Upper lobe of right lung (tissue), 1 donor: ENCODE measurements at regions not wholly inside any gene's neighbourhood (a gene's known extent, or its start where the extent isn't known, plus 50 kb on each side); places are given as distances from the start of the nearest gene placed in this dataset.
"Not testable (repeated sequence)": the region's sequence is repeated elsewhere in the genome, so short reads cannot be mapped to it uniquely, and the experiment has no call there.

Source experiments
- ATAC-seq: fragments of 200-7000 bp; cut with Tn5 transposase; one replicate; pipeline ENCODE4 v1.9.1; 2020; ENCODE audit warnings: mild to moderate bottlenecking, moderate library complexity
- DNase-seq: peaks from one replicate; pipeline ENCODE4 v3.0.0-alpha.2; 2020
- H3K27ac ChIP-seq: fragments of 200-600 bp; one replicate; pipeline ENCODE4 v1.8.0; 2022
- H3K27me3 ChIP-seq: fragments of 200-600 bp; one replicate; pipeline ENCODE4 v1.8.0; 2022; ENCODE audit warnings: mild to moderate bottlenecking
- H3K36me3 ChIP-seq: fragments of 200-600 bp; one replicate; pipeline ENCODE4 v1.8.0; 2022
- H3K4me1 ChIP-seq: fragments of 200-600 bp; one replicate; pipeline ENCODE4 v1.8.0; 2022
- H3K4me3 ChIP-seq: fragments of 200-600 bp; one replicate; pipeline ENCODE4 v1.8.0; 2022; ENCODE audit warnings: mild to moderate bottlenecking
- H3K9me3 ChIP-seq: fragments of 200-600 bp; one replicate; pipeline ENCODE4 v1.8.0; 2022
- CTCF ChIP-seq: fragments of 200-600 bp; IDR thresholded peaks from one replicate; pipeline ENCODE4 v1.8.0; 2022; ENCODE audit warnings: antibody characterized with exemption
- intact Hi-C: fragments of 100-400 bp; cut with DNase I; formaldehyde crosslinking; loops from one replicate; pipeline ENCODE4 v1.11.0; 2022
- donor health status: DM: no; HTN: yes; CAD: no; lungs with severe emphysema.

DNA sequence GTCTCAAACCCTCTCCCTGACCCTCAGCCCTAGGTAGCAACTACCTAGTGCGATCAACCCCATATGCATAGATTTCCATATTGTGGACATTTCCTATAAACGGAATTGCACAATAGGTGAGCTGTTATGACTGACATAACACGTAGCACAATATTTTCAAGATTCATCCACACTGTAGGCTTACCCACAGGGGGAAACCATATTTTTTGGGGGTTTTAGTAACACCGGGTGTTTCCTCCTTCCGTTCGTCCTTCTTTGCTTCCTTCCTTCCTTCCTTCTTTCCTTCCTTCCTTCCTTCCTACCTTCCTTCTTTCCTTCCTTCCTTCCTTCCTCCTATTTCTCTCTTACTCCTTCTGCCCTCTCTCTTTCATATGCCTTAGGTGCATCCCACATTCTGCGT lies 524.2 kb downstream of the CWH43 start:
- H3K27ac ChIP-seq, H3K9me3 ChIP-seq, H3K27me3 ChIP-seq, H3K4me3 ChIP-seq, H3K4me1 ChIP-seq, ATAC-seq, H3K36me3 ChIP-seq, DNase-seq, intact Hi-C loops: not testable (repeated sequence)

DNA sequence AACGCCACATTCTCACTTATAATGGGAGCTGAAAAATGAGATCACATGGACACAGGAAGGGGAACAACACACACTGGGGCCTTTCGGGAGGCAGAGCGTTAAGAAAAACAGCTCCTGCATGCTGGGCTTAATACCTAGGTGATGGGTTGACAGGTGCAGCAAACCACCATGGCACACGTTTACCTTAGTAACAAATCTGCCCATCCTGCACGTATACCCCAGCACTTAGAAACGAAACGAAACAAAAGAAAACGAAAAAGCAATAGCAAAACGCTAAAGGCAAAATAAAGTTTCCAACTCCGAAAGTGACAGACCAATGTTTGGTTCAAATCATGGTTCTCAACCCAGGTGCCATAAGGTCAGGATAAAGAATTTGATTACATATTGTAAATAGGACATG lies 525.3 kb downstream of the CWH43 start:
- H3K4me3 ChIP-seq, H3K27ac ChIP-seq, ATAC-seq, H3K27me3 ChIP-seq, H3K4me1 ChIP-seq, H3K36me3 ChIP-seq, intact Hi-C loops, H3K9me3 ChIP-seq: not testable (repeated sequence)
- peak; percentile 57 for DNase-seq

GRCh38 chr4:49511881-49512491 lies 525.9 kb downstream of the CWH43 start:
- intact Hi-C loops, H3K4me3 ChIP-seq, H3K9me3 ChIP-seq, H3K27me3 ChIP-seq, H3K36me3 ChIP-seq, ATAC-seq, H3K27ac ChIP-seq, H3K4me1 ChIP-seq: not testable (repeated sequence)
- peak; percentile 67 for DNase-seq

DNA sequence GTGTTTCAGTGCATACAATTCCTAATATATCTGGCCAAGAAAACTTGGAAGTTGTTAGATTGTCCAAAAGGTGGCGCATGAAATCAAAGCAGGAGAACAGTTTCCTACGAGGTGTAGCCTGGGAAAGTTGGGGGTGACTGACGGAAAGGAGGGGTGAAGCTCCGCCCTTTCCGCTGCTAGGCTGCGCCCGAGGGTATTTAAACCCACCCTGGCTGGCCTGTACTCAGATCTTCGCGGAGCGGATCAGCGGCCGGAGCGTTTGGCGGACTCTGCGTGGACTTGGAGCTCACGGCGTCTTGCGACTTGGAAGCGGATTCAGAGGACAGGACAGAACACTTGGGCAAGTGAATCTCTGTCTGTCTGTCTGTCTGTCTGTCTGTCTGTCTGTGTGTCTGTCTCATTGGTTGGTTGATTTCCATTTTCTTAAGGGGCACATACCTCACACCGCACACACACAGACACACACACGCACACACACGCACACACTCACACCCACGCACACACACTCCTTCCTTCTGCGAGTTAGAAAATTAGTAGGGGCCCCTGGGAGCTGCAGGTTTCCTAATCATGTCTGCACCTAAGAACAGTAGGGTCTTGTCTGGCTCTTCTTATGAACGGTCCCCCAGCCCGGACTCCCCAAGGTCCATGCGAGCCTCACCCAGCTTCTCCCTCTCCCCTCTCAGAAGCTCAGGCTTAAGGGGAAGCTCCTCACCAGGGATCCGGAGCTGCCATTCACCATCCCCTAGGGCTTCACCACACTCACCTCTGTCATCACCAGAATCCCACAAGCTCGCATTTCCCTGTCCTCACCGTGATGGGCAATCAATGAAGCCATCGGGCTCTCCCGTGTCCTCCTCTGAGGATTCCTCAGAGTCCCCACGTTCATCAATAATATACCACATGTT lies 526.8 kb downstream of the CWH43 start:
- H3K9me3 ChIP-seq, H3K4me3 ChIP-seq, H3K27ac ChIP-seq, H3K4me1 ChIP-seq, intact Hi-C loops, H3K27me3 ChIP-seq, ATAC-seq, H3K36me3 ChIP-seq: not testable (repeated sequence)
- peak; percentile 78 for DNase-seq

DNA sequence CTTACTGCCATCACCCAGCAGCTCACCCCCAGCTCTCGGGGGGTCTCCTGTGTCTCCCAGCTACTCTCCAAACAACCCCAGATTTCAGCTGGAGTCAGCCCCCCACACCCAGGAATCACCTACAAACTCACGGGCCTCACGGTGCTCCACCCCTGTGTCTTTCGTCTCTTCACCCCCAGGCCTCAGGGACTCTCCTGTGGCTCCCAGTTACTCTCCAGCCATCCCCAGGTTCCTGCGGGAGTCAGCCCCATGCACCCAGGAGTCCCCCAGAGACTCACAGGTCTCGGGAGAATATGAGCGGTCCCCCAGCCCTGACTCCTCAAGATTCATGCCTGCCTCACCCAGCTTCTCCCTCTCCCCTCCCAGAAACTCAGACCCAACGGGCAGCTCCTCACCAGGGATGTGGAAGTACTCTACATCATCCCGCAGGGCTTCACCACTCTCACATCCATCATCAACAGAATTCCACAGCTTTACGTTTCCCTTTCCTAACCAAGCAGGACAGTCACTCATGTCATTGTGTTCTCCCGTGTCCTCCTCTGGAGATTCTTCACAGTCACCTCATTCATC lies 527.6 kb downstream of the CWH43 start:
- DNase-seq = peak; percentile 65
- H3K27me3 ChIP-seq, H3K27ac ChIP-seq, intact Hi-C loops, H3K36me3 ChIP-seq, ATAC-seq, H3K4me3 ChIP-seq, H3K4me1 ChIP-seq, H3K9me3 ChIP-seq: not testable (repeated sequence)

- DNase-seq = peak; percentile 80
- H3K36me3 ChIP-seq, H3K27ac ChIP-seq, H3K4me1 ChIP-seq, intact Hi-C loops, H3K27me3 ChIP-seq, H3K9me3 ChIP-seq, H3K4me3 ChIP-seq, ATAC-seq: not testable (repeated sequence)
These were observed 528.2 kb downstream of the CWH43 start for GRCh38 chr4:49514171-49514699.

DNA sequence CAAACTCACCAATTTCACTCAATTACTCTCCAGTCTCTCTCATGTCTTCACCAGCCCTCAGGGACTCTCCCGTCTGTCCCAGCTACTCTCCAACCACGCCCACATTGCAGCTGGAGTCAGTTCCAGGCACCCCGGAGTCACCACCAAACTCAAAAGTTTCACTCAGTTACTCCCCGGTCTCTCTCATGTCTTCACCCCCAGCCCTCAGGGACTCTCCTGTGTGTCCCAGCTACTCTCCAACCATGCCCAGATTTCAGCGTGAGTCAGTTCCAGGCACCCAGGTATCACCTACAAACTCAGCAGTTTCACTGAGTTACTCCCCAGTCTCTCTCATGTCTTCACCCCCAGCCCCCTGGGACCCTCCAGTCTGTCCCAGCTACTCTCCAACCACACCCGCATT lies 528.8 kb downstream of the CWH43 start:
- H3K27ac ChIP-seq, H3K4me1 ChIP-seq, H3K4me3 ChIP-seq, H3K27me3 ChIP-seq, H3K9me3 ChIP-seq, ATAC-seq, intact Hi-C loops, H3K36me3 ChIP-seq: not testable (repeated sequence)
- DNase-seq = peak; percentile 66

DNA sequence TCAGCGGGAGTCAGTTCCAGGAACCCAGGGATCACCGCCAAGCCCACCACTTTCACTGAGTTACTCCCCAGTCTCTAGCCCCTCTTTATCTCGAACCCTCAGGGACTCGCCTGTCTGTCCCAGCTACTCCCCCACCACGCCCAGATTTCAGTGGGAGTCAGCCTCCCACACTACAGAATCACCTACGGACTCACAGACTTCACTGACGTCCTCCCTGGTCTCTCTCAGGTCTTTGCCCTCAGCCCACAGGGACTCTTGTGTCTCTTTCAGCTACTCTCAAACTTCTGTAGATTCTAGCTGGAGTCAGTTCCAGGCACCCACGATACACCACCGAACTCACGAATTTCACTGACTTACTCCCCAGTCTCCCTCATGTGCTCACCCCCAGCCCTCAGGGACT lies 529.2 kb downstream of the CWH43 start:
- H3K4me1 ChIP-seq, H3K36me3 ChIP-seq, H3K27ac ChIP-seq, ATAC-seq, H3K4me3 ChIP-seq, H3K27me3 ChIP-seq, DNase-seq, H3K9me3 ChIP-seq, intact Hi-C loops: not testable (repeated sequence)

GRCh38 chr4:49516096-49516495 lies 530.0 kb downstream of the CWH43 start:
- H3K27ac ChIP-seq, ATAC-seq: not testable (repeated sequence)

GRCh38 chr4:49516796-49517195 lies 530.7 kb downstream of the CWH43 start:
- no peaks in the 10 kb centered on the region for H3K4me1 ChIP-seq
- TF ChIP-seq CTCF = no peak
- H3K4me3 ChIP-seq = no peak overlapping the region
- no peak for ATAC-seq
- H3K27me3 ChIP-seq = no peaks in the 10 kb centered on the region
- peaks cover 5% of the 10 kb centered on the region for H3K9me3 ChIP-seq
- H3K27ac ChIP-seq = no peak overlapping the region
- DNase-seq = peak; percentile 61
- intact Hi-C loops = no loop called here
- no peaks in the 10 kb centered on the region for H3K36me3 ChIP-seq

More at GRCh38 chr4:49516096-49516495, 530.0 kb downstream of the CWH43 start:
- H3K4me3 ChIP-seq, H3K27me3 ChIP-seq, intact Hi-C loops, H3K36me3 ChIP-seq, H3K4me1 ChIP-seq, H3K9me3 ChIP-seq: not testable (repeated sequence)
- DNase-seq = peak; percentile 64

GRCh38 chr4:49517485-49518205 lies 531.6 kb downstream of the CWH43 start:
- intact Hi-C loops, H3K27ac ChIP-seq, H3K4me3 ChIP-seq, DNase-seq, H3K4me1 ChIP-seq, H3K9me3 ChIP-seq, ATAC-seq, H3K36me3 ChIP-seq, H3K27me3 ChIP-seq: not testable (repeated sequence)

GRCh38 chr4:49519150-49520035 lies 533.3 kb downstream of the CWH43 start:
- H3K9me3 ChIP-seq, H3K4me1 ChIP-seq, H3K27me3 ChIP-seq, H3K4me3 ChIP-seq, DNase-seq, H3K36me3 ChIP-seq, ATAC-seq, intact Hi-C loops, H3K27ac ChIP-seq: not testable (repeated sequence)
